ENCODE measurements at regions not wholly inside any gene's neighbourhood (a gene's known extent, or its start where the extent isn't known, plus 50 kb on each side); places are given as distances from the start of the nearest gene placed in this dataset.

- peaks cover 4% of the 10 kb centered on the region; the same call in 1 of the 2 replicates for H3K4me1 Mint-ChIP-seq (ENCODE audit: low read depth)
- no peaks in the 10 kb centered on the region; the same call in 1 of the 2 replicates for H3K9me3 Mint-ChIP-seq
Observed at GRCh38 chr6:106778943-106779342, 149.6 kb downstream of the QRSL1 start.

GRCh38 chr6:106773996-106774629, 144.7 kb downstream of the QRSL1 start:
- no peak overlapping the region for H3K27ac Mint-ChIP-seq

More at GRCh38 chr6:106778943-106779342, 149.6 kb downstream of the QRSL1 start:
- no peak for TF ChIP-seq CTCF (IDR thresholded peaks at IDR 0.05)
- Mint-ChIP-seq H3K27me3 (ENCODE audit: insufficient read depth) (peaks cover 2% of the 10 kb centered on the region; the same call in 1 of the 2 replicates), H3K4me3 (no peak overlapping the region), H3K36me3 (ENCODE audit: low read depth) (no peaks in the 10 kb centered on the region), H3K27ac (no peak overlapping the region)
- no peak for DNase-seq

GRCh38 chr6:106773522-106773921, 144.1 kb downstream of the QRSL1 start:
- H3K4me3 Mint-ChIP-seq, result no peak overlapping the region

More at GRCh38 chr6:106773996-106774629, 144.7 kb downstream of the QRSL1 start:
- TF ChIP-seq CTCF (IDR thresholded peaks at IDR 0.05), result no peak
- no peaks in the 10 kb centered on the region for H3K4me1 Mint-ChIP-seq (ENCODE audit: low read depth)
- no peaks in the 10 kb centered on the region for H3K36me3 Mint-ChIP-seq (ENCODE audit: low read depth)
- DNase-seq, result no peak
- H3K4me3 Mint-ChIP-seq, result no peak overlapping the region
- peaks cover 4% of the 10 kb centered on the region for H3K27me3 Mint-ChIP-seq (ENCODE audit: insufficient read depth)
- H3K9me3 Mint-ChIP-seq, result peaks cover 17% of the 10 kb centered on the region; the same call in 1 of the 2 replicates

GRCh38 chr6:106772270-106773142, 143.1 kb downstream of the QRSL1 start:
- H3K27me3 Mint-ChIP-seq (ENCODE audit: insufficient read depth), result peaks cover 4% of the 10 kb centered on the region

More at GRCh38 chr6:106773522-106773921, 144.1 kb downstream of the QRSL1 start:
- no peak for DNase-seq
- Mint-ChIP-seq H3K27ac (no peak overlapping the region), H3K36me3 (ENCODE audit: low read depth) (no peaks in the 10 kb centered on the region), H3K9me3 (peaks cover 17% of the 10 kb centered on the region; the same call in 1 of the 2 replicates), H3K4me1 (ENCODE audit: low read depth) (no peaks in the 10 kb centered on the region), H3K27me3 (ENCODE audit: insufficient read depth) (peaks cover 4% of the 10 kb centered on the region)
- no peak for TF ChIP-seq CTCF (IDR thresholded peaks at IDR 0.05)

GRCh38 chr6:106771822-106772221, 142.4 kb downstream of the QRSL1 start:
- Mint-ChIP-seq H3K27ac (no peak overlapping the region), H3K27me3 (ENCODE audit: insufficient read depth) (peaks cover 4% of the 10 kb centered on the region), H3K9me3 (peaks cover 17% of the 10 kb centered on the region; the same call in 1 of the 2 replicates), H3K36me3 (ENCODE audit: low read depth) (no peaks in the 10 kb centered on the region), H3K4me3 (no peak overlapping the region), H3K4me1 (ENCODE audit: low read depth) (no peaks in the 10 kb centered on the region)
- no peak for DNase-seq
- no peak for TF ChIP-seq CTCF (IDR thresholded peaks at IDR 0.05)

More at GRCh38 chr6:106772270-106773142, 143.1 kb downstream of the QRSL1 start:
- Mint-ChIP-seq H3K4me1 (ENCODE audit: low read depth) (no peaks in the 10 kb centered on the region), H3K27ac (no peak overlapping the region), H3K4me3 (no peak overlapping the region), H3K36me3 (ENCODE audit: low read depth) (no peaks in the 10 kb centered on the region), H3K9me3 (peaks cover 17% of the 10 kb centered on the region; the same call in 1 of the 2 replicates)
- no peak for TF ChIP-seq CTCF (IDR thresholded peaks at IDR 0.05)
- no peak for DNase-seq

Measured in HFFc6 (cell line).